Esophagus muscularis mucosa (tissue), 3 donors: ENCODE measurements at regions not wholly inside any gene's neighbourhood (a gene's known extent, or its start where the extent isn't known, plus 50 kb on each side); places are given as distances from the start of the nearest gene placed in this dataset.

Experiments used
- POLR2A ChIP-seq: fragments of 450-650 bp; IDR thresholded peaks from one replicate; pipeline ENCODE4 v1.6.1; 2017; ENCODE audit warnings: antibody characterized with exemption, moderate library complexity, mild to moderate bottlenecking, low read depth
- TF ChIP-seq, protein P1 (sequence below), 3 experiments: fragments of 200-600 bp in 2 of 3; fragments of 450-650 bp in 1 of 3; sonication (generic) in 2 of 3; IDR thresholded peaks; one replicate each; pipeline ENCODE4 v1.5.1; 2017 to 2019; ENCODE audit warnings: antibody characterized with exemption in 3 of 3, mild to moderate bottlenecking in 2 of 3, moderate library complexity in 1 of 3

DNA sequence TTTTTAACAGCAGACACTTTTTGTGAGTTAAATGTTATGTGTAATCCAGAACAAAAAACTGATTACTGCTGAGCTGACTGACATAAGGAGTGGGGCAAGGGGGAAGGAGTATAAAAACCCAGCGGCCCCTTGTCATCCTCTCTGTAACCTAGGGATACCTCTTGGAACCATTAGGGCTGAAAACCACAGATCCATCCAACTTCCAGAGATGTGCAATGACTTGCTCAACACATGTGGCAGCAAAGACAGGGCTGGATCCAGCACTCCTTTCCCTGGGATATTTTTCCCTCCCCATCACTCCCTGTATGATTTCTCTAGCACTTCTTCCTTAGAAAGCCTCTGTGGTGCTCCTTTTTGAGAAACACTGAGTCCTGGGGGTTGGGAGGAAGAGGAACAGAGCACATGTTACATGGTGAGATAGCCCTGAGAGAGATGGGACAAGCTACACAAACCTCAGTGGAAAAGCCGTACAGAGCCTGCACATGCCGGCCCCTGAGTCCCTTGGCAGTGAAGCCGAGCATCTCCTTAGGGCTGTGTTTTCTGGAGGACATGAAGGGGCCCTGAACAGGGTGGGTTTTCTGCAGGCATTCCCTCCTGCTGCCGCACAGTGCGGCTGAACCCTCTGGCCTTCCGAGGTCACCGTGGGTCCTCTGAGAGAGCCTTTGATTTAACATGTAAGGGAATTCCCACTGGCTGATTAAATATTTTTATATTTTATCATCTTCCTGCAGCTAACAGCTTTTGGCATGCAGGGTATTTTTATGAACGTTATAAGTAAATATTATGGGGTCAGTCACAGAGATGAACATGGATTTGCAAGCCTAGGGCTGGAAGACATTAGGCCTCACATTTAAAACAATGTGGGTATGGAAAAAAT is 219.9 kb downstream of the COG6 start:
- TF ChIP-seq POLR2A = no peak
- TF ChIP-seq, protein P1, sequence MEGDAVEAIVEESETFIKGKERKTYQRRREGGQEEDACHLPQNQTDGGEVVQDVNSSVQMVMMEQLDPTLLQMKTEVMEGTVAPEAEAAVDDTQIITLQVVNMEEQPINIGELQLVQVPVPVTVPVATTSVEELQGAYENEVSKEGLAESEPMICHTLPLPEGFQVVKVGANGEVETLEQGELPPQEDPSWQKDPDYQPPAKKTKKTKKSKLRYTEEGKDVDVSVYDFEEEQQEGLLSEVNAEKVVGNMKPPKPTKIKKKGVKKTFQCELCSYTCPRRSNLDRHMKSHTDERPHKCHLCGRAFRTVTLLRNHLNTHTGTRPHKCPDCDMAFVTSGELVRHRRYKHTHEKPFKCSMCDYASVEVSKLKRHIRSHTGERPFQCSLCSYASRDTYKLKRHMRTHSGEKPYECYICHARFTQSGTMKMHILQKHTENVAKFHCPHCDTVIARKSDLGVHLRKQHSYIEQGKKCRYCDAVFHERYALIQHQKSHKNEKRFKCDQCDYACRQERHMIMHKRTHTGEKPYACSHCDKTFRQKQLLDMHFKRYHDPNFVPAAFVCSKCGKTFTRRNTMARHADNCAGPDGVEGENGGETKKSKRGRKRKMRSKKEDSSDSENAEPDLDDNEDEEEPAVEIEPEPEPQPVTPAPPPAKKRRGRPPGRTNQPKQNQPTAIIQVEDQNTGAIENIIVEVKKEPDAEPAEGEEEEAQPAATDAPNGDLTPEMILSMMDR (IDR thresholded peaks at IDR 0.05) = no peak
